SKM-1 (cell line): ENCODE measurements at regions not wholly inside any gene's neighbourhood (a gene's known extent, or its start where the extent isn't known, plus 50 kb on each side); places are given as distances from the start of the nearest gene placed in this dataset.

Experiments
- DNase-seq: peaks from one replicate; lab custom pipeline; 2025; ENCODE audit not compliant: unreplicated experiment; lab: John Stamatoyannopoulos, UW

- DNase-seq, result no peak
Observed at GRCh38 chr2:176535467-176536113, 266.3 kb downstream of the MTX2 start.

GRCh38 chr2:176536439-176537133 is 267.3 kb downstream of the MTX2 start:
- DNase-seq, result no peak

- DNase-seq, result no peak
Observed at GRCh38 chr2:176537932-176538331, 268.7 kb downstream of the MTX2 start.

GRCh38 chr2:176540995-176541394 is 271.8 kb downstream of the MTX2 start:
- DNase-seq, result no peak

- no peak for DNase-seq
Observed at GRCh38 chr2:176542476-176542875, 273.2 kb downstream of the MTX2 start.

- no peak for DNase-seq
Observed at GRCh38 chr2:176544557-176544956, 275.3 kb downstream of the MTX2 start.

GRCh38 chr2:176544991-176545956 is 276.0 kb downstream of the MTX2 start:
- no peak for DNase-seq

GRCh38 chr2:176546550-176546949 is 277.3 kb downstream of the MTX2 start:
- no peak for DNase-seq

GRCh38 chr2:176552501-176553135 is 283.4 kb downstream of the MTX2 start:
- no peak for DNase-seq

GRCh38 chr2:176553685-176554100 is 284.5 kb downstream of the MTX2 start:
- DNase-seq, result no peak

GRCh38 chr2:176554101-176555048 is 285.1 kb downstream of the MTX2 start:
- peak; percentile 55 for DNase-seq

- no peak for DNase-seq
Observed at GRCh38 chr2:176555112-176555511, 285.9 kb downstream of the MTX2 start.

- DNase-seq, result no peak
Observed at GRCh38 chr2:176555781-176556180, 286.5 kb downstream of the MTX2 start.

- no peak for DNase-seq
Observed at GRCh38 chr2:176556373-176556772, 287.1 kb downstream of the MTX2 start.

GRCh38 chr2:176557821-176558220 is 288.6 kb downstream of the MTX2 start:
- DNase-seq, result no peak

- no peak for DNase-seq
Observed at GRCh38 chr2:176558574-176559140, 289.4 kb downstream of the MTX2 start.

GRCh38 chr2:176560296-176560695 is 291.1 kb downstream of the MTX2 start:
- DNase-seq, result no peak

- no peak for DNase-seq
Observed at GRCh38 chr2:176561706-176562105, 292.5 kb downstream of the MTX2 start.

GRCh38 chr2:176562359-176563078 is 293.3 kb downstream of the MTX2 start:
- no peak for DNase-seq
